Right kidney (tissue), 1 donor: ENCODE measurements at regions not wholly inside any gene's neighbourhood (a gene's known extent, or its start where the extent isn't known, plus 50 kb on each side); places are given as distances from the start of the nearest gene placed in this dataset.

Experiments
- DNase-seq: peaks from one replicate; pipeline ENCODE4 v3.0.0-alpha.2; 2016

- no peak for DNase-seq
Measured at GRCh38 chr12:114302606-114303315, 103.2 kb downstream of the TBX5 start.

- no peak for DNase-seq
Measured at GRCh38 chr12:114302117-114302516, 103.8 kb downstream of the TBX5 start.

GRCh38 chr12:114294303-114294685, 111.7 kb downstream of the TBX5 start:
- DNase-seq = no peak

DNA sequence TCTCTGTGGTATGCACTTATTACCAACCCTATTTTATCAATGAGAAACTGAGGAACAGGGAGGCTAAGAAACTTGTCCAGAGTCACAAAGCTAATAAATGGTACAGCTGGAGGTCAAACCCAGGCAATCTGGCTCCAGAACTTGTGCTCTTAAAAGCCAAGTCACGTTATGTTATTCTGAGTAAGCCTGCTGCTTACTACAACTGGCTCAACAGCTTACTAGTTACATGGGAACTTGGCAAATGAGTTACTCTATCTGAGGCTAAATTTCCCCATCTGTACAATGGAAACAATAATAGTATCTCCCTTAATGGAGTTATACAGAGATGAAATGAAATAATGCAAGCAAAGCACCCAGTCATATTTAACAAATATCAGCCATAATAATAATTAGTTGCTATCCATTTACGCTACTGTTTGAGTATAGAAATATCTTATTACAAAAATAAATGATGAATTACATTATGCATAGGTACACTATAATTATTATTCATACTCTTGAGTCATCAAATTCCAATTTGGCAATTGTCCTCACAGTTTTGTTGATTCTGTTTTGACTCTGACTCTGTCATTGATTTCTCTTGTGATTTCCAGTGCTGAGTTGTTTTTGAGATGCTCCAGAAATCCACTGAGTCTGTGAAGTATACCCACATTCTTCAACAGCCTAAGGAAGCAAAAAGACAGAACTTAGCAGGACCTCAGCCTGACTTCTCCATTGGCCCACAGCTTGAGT, 112.2 kb downstream of the TBX5 start:
- no peak for DNase-seq

GRCh38 chr12:114293073-114293472, 112.9 kb downstream of the TBX5 start:
- no peak for DNase-seq

- no peak for DNase-seq
Measured at GRCh38 chr12:114291389-114292060, 114.4 kb downstream of the TBX5 start.

DNA sequence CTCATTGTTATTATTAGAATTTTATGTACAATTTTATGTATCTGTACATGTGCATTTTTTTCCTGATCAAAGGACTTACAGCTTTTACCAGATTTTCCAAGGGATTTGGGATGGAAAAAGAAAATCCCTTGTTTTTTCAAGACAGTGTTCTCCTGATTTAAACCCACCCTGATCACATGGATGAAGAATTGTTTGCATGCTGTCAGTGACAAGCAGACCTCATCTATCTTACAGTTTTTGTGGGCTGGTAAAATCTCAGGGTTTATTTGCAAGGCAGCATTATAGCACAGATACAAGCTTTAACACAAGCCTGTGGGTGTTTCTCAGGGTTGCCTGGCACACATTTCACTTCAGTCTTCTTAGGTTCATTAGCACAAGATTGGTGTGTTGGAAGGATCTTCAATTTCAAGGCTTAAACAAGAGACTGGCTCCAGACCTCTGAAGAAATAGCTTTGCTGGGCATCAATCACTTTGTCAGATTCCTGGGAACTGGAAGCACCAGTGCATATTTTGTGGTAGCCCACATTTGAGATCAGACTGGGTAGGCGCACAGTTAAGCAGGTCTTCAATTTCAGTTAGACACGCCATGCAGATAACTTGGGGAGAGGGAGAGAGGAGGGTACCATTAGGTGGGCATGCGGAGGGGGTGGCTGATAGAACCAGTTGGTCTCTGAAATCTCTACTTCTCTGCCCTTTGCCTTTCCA, 118.0 kb downstream of the TBX5 start:
- DNase-seq = no peak

DNA sequence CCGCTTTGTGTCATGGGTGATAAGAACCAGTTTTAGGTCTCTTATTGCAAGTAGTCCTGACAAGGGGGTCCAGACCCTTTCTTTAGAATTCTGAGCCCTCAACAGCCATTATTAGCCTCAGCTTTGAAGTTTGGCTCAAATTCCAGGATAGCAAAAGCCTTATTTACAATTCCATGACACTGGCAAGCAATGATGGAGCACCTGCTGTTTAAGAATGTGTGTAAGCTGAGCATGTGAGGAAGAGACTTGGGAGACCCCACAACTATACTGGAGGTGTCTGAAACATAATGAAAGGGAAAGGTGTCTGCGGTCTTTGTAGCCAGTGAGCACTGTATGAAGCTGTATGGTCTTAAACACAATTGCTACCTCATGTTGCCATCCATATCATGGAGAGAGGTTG, 119.8 kb downstream of the TBX5 start:
- DNase-seq = no peak

GRCh38 chr12:114285554-114285953, 120.4 kb downstream of the TBX5 start:
- DNase-seq = no peak

GRCh38 chr12:114284041-114284440, 121.9 kb downstream of the TBX5 start:
- no peak for DNase-seq

DNA sequence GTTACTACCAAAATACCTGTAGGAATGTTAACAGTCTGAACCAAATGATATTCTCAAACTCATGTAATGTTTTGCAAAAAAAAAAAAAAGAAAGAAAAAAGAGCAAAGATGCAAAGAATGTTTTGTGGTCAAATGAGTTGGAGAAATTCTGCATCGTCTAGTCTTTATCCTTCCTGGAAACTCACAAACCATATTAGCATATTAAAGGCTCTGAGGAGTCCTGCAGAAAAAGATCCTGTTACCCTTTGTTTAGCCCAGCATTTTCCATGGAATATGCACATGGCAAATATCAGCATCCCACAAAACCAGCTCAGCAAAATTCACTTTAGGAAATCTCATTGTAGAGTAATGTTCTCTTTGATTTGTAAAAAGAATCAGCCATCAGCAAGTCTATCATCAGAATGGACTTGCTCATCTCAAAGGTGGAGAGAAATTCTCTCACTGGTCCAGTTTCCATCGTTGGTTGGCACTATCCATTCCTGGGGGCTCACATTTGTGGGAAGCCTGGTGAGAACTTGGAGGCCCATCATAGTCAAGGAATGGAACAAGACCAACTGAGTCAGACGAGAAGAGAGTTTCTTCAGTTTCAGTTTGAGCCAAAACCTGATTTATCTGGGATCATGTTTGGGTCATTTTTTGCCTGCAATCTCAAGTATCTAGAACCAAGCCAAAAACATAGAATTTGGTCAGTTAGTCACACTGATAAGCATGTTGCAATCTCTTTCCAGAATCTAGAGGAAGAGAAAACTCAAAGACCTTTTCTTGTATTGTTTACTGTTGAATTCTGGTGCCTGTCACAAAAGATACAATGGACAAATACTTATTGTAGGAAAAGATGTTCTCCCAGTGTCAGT, 129.8 kb downstream of the TBX5 start:
- DNase-seq = no peak

GRCh38 chr12:114275086-114275485, 130.9 kb downstream of the TBX5 start:
- DNase-seq = no peak

DNA sequence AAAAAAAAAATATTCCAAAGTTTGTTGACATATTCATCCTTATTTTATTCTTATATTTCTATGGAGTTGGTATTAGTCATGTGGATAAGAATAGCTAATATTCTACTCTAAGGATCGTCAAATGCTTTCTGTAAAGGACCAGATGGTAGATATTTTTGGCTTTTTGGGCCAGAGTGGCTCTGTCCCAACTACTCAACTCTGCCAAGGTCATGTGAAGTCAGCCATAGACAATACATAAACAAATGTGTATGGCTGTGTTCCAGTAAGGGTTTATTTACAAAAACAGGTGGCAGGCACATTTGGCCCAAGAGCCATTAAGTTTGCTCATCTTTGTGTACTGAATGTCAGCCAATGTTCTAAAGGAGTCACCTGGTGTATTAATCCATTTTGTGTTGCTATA, 131.8 kb downstream of the TBX5 start:
- DNase-seq = no peak

DNA sequence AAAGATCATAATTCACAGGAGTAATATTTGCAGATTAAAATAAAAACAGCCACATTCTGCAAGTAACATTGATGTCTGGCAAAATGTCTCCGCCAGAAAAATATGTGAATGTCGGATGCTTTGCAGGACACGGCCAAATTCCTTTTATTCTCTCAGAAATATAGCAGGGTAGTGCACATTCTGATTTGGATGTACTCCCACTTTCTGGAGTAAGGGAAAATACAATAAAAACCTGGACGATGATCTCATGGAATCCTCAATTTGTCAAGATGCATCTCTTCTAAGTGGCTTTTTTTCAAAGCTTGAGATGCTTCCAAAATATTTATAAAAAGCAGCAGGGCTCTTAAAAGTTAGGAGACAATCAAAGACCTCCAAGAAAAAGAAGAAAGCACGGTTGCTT, 133.3 kb downstream of the TBX5 start:
- no peak for DNase-seq

DNA sequence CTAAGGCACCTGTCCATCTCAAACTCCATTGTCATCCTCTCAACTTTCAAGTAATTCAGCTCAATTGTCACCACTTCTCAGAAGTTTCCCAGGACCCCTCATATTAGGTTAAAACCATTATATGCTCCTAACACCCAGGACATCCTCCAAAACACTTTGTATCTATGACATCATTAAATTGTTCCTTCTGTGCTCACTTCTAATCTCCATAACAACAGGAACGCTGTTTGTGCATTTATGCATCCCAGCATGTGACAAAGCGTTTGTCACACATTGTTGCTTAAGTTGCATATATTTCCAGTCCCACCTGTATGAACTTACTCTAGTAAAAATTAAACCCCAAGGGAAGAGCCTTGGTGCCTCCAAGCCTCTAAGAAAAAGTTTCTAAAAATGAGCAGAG, 133.9 kb downstream of the TBX5 start:
- DNase-seq = no peak

DNA sequence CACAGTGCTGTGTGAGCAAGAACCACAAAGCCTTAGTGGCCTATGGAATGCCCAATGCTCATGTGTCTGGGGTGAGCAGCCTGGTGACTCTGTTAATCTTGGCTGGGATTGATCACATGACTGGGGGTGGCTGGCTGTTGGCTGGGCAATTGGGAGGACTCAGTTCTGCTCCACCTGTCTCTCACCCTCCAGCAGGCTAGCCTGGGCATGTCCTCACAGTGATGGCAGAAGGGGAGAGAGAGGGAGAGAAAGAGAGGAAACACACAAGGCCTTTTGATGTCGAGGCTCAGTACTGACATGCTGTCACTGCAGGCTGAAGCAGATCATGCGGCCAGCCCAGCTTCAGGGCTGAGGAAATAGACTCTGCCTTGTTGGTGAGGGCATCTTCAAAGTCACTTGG, 136.8 kb downstream of the TBX5 start:
- no peak for DNase-seq

GRCh38 chr12:114266536-114266935, 139.4 kb downstream of the TBX5 start:
- no peak for DNase-seq

GRCh38 chr12:114265036-114265435, 140.9 kb downstream of the TBX5 start:
- no peak for DNase-seq

DNA sequence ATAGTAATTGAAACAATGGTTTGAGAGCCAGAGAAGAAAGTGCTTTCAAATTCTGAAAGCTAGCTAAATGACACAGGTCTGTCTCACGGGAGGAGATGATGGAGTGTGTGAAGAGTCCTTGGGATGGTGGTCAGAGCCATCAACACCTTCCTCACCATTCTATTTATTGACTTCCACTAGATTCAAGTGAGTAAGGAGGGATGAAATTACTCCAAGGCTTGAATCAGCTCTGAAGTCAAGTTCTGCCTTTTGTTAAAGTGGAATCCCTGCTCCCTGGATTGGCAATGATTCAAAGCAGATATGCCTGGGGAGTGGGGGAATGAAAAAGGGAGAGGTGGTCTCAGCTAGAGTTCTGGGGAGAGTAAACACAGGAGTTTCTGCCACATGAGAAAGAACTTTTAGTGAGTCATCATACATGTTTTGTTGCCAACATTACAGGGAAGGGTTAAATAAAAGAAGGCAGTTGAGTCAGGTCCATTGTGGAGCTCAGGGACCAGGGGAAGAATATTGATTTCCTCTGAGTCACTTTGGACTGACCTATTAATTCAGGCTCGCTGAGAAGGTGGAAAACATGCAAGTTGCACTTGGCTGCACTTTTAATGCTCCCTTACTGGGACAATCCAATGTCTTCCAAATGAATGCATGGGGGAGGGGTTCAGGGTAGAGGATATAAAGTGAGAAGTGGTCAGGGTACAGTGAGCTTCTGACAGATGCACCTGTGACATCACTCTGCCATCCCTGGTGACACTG, 142.7 kb downstream of the TBX5 start:
- no peak for DNase-seq

DNA sequence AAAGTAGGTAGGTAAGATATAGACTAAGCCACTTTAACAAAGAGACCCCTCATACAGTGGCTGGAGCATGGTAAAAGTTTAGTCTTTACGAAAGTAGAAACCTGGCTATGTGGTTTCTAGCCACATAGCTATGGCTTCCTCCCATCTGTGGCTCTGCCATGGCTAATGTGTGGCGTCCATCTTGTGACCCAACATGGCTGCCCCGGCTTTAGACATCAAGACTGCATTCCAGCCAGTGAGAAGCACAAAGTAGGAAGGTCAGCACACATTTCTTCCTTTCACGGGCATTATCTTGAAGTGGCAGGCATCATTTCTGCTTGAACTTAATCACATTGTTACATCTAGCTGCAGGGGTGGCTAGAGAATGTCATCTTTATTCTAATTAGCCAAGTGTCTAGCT, 148.3 kb downstream of the TBX5 start:
- DNase-seq = no peak

DNA sequence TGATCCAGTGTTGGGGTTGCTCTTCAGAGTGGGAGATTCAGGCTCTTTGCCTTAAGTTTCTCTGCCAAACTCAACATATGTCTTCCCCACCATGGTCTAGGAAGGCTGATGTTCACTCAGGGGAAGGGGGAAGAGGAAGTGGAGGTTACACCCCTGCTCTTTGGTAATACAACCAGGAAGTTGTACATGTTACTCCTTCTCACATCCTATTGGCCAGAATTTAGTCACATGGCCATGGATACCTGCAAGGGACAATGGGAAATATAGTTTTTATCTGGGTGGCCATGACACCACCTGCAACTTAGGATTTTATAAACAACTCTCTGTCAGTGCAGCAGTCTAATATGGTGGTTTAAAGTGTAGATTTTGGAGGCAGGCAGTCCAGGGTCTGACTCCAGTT, 150.9 kb downstream of the TBX5 start:
- DNase-seq = no peak
